Tibial nerve (tissue), 4 donors: ENCODE measurements at regions not wholly inside any gene's neighbourhood (a gene's known extent, or its start where the extent isn't known, plus 50 kb on each side); places are given as distances from the start of the nearest gene placed in this dataset.

ENCODE experiments used
- DNase-seq, 2 donors: peaks; one replicate each; pipeline ENCODE4 v3.0.0-alpha.2; 2019; ENCODE audit warnings: low spot score in 2 of 2
- H3K27ac ChIP-seq, 4 donors: fragments of 200-600 bp; sonication (generic) in 3 of 4; one replicate each; pipeline ENCODE4 v1.5.1; 2017 to 2019; ENCODE audit warnings: mild to moderate bottlenecking in 1 of 4
- H3K27me3 ChIP-seq, 2 donors: fragments of 200-600 bp; sonication (generic) in 1 of 2; one replicate each; pipeline versions ENCODE4 v1.5.1 to v1.6.0; 2017 to 2019
- H3K36me3 ChIP-seq, 3 donors: fragments of 200-600 bp; sonication (generic); one replicate each; pipeline ENCODE4 v1.5.1; 2018 to 2019
- H3K4me1 ChIP-seq, 4 donors: fragments of 200-600 bp; sonication (generic) in 3 of 4; one replicate each; pipeline ENCODE4 v1.5.1; 2017 to 2019
- H3K4me3 ChIP-seq, 4 donors: fragments of 200-600 bp; sonication (generic) in 3 of 4; one replicate each; pipeline ENCODE4 v1.5.1; 2017 to 2019; ENCODE audit warnings: mild to moderate bottlenecking in 1 of 4, moderate library complexity in 1 of 4
- H3K9me3 ChIP-seq, 4 donors: fragments of 200-600 bp; sonication (generic) in 3 of 4; one replicate each; pipeline ENCODE4 v1.5.1; 2017 to 2019
- EP300 ChIP-seq, 2 donors: sonication (generic); formaldehyde crosslinking; IDR thresholded peaks; one replicate each; pipeline ENCODE4 v1.6.1; 2017; ENCODE audit warnings: antibody characterized with exemption in 2 of 2, mild to moderate bottlenecking in 1 of 2
- POLR2A ChIP-seq, 2 donors: fragments of 450-650 bp; IDR thresholded peaks; one replicate each; pipeline ENCODE4 v1.6.1; 2017; ENCODE audit warnings: antibody characterized with exemption in 2 of 2, mild to moderate bottlenecking in 2 of 2, moderate library complexity in 2 of 2
- WGBS, 2 donors: methylation state at CpG; one replicate each; pipeline ENCODE4 v1.1.5; 2018; 5-methylcytosine and 5-hydroxymethylcytosine counted together
- TF ChIP-seq, protein P1 (sequence below), 5 experiments: fragments of 200-600 bp in 3 of 5; fragments of 450-650 bp in 2 of 5; sonication (generic) in 3 of 5; IDR thresholded peaks; one replicate each; pipeline ENCODE4 v1.5.1; 2016 to 2019; ENCODE audit warnings: antibody characterized with exemption in 5 of 5, mild to moderate bottlenecking in 3 of 5, moderate library complexity in 2 of 5

DNA sequence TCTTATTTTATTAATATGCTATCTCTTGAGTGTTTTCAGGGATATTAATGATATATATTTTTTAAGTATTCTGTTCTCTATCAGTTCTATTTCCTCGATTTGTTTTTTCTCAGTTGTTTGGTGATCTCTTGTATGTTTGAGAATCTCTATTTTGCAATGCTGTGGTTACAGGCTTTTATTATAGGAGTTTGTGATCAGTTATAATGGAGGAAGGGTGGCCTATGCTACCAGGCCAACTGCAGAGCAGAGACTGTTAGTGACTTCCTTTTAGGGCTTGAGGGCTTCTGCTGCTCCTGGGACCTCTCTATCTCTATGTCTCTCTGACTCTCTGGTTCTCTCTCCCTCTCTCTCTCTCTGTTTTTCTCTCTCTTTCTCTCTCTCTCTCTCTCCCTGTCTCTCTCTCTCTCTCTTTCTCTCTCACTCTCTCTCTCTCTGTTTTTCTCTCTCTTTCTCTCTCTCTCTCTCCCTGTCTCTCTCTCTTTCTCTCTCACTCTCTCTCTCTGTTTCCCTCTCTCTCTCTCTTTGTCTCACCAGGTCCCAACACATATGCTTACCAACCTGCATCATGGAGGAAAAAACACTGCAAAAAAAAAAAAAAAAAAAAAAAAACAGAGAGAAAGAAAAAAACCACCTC, 69.4 kb upstream of the CAV2 start:
- no peak for DNase-seq
- WGBS, 2 donors: 90 to 96% methylated on average over 1 of the region's 1 CpG

DNA sequence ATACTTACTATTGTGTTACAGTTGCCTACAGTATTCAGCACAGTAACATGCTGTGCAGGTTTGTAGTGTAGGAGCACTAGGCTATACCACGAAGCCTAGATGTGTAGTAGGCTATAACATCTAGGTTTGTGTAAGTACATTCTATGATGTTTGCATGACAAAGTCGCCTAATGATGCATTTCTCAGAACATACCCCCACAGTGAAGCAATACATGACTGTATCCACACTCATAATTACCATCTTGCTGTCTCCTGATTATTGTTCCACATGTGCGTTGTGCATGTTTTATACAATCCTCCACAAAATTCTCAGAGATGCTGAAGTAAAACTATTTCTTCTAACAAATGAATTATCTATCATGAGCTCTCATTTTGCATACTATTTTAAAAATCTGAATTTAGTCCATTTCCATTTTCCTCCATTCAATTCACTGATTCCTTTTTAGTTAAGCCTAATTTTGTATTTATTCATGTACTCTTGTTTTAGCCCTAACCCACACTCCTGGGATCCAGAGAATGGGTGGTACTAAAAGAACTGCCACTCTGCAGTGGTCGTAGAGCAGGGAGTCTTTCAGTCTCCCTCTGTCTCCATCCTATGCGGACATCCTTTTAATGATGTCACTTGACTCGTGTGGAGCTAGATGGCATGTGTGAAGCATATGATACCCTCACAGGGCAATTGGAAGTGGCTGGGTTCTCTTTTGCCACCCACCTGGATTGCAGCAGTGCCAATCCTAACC, 67.6 kb upstream of the CAV2 start:
- Histone ChIP-seq H3K27me3 (no peaks in the 10 kb centered on the region), H3K36me3 (no peaks in the 10 kb centered on the region), H3K4me1 (peaks cover 0 to 26% (median 0%) of the 10 kb centered on the region in 4 donors), H3K9me3 (peaks cover 0 to 5% (median 0%) of the 10 kb centered on the region in 4 donors), H3K27ac (no peak overlapping the region), H3K4me3 (no peak overlapping the region)
- TF ChIP-seq, protein P1, sequence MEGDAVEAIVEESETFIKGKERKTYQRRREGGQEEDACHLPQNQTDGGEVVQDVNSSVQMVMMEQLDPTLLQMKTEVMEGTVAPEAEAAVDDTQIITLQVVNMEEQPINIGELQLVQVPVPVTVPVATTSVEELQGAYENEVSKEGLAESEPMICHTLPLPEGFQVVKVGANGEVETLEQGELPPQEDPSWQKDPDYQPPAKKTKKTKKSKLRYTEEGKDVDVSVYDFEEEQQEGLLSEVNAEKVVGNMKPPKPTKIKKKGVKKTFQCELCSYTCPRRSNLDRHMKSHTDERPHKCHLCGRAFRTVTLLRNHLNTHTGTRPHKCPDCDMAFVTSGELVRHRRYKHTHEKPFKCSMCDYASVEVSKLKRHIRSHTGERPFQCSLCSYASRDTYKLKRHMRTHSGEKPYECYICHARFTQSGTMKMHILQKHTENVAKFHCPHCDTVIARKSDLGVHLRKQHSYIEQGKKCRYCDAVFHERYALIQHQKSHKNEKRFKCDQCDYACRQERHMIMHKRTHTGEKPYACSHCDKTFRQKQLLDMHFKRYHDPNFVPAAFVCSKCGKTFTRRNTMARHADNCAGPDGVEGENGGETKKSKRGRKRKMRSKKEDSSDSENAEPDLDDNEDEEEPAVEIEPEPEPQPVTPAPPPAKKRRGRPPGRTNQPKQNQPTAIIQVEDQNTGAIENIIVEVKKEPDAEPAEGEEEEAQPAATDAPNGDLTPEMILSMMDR (IDR thresholded peaks at IDR 0.05): no peak
- TF ChIP-seq POLR2A (IDR thresholded peaks at IDR 0.05): no peak
- TF ChIP-seq EP300 (IDR thresholded peaks at IDR 0.05): no peak
- WGBS, 2 donors: 92 to 99% methylated on average over 6 of the region's 6 CpGs
- no peak for DNase-seq

More for the DNA sequence above, 69.4 kb upstream of the CAV2 start:
- Histone ChIP-seq H3K4me3 (no peak overlapping the region), H3K9me3 (peaks cover 0 to 5% (median 0%) of the 10 kb centered on the region in 4 donors), H3K27me3 (no peaks in the 10 kb centered on the region), H3K27ac (no peak overlapping the region), H3K4me1 (peaks cover 0 to 24% (median 0%) of the 10 kb centered on the region in 4 donors), H3K36me3 (no peaks in the 10 kb centered on the region)
- TF ChIP-seq POLR2A (IDR thresholded peaks at IDR 0.05) (no peak), EP300 (IDR thresholded peaks at IDR 0.05) (no peak)
- TF ChIP-seq, protein P1 (IDR thresholded peaks at IDR 0.05): no peak

DNA sequence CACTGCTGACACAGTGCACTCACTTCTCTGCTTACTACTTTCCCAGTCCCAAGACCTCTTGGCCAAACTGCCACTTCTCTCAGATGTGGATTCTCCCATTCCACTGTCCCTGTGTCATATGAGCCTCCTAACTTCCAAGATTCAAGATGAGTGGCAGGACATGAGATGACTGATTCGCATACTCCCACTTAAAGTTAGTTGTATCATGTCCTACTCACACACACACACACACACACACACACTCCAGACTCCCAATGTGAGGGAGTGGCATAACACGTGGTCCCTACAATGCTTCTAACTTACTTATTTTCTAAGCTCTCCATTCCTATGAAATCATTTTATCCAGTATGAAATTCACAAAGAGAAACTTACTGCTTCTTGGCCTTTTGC, 67.0 kb upstream of the CAV2 start:
- H3K9me3 ChIP-seq: peaks cover 0 to 5% (median 0%) of the 10 kb centered on the region in 4 donors
- H3K36me3 ChIP-seq: no peaks in the 10 kb centered on the region
- peak overlapping the region in 2 of 4 donors; percentile 31 to 57 for H3K27ac ChIP-seq
- no peaks in the 10 kb centered on the region for H3K27me3 ChIP-seq
- no peak for DNase-seq
- H3K4me1 ChIP-seq: peaks cover 0 to 26% (median 0%) of the 10 kb centered on the region in 4 donors
- TF ChIP-seq POLR2A (IDR thresholded peaks at IDR 0.05) (no peak), EP300 (IDR thresholded peaks at IDR 0.05) (no peak)
- TF ChIP-seq, protein P1 (IDR thresholded peaks at IDR 0.05): no peak
- 52 to 65% methylated on average over 2 of the region's 2 CpGs for WGBS, 2 donors
- H3K4me3 ChIP-seq: no peak overlapping the region

- H3K4me1 ChIP-seq: peaks cover 0 to 26% (median 0%) of the 10 kb centered on the region in 4 donors
- H3K36me3 ChIP-seq: no peaks in the 10 kb centered on the region
- TF ChIP-seq, protein P1 (IDR thresholded peaks at IDR 0.05): no peak
- TF ChIP-seq EP300 (IDR thresholded peaks at IDR 0.05) (no peak), POLR2A (IDR thresholded peaks at IDR 0.05) (no peak)
- peak overlapping the region in 2 of 4 donors; percentile 31 to 57 for H3K27ac ChIP-seq
- 73 to 88% methylated on average over 1 of the region's 1 CpG for WGBS, 2 donors
- no peaks in the 10 kb centered on the region for H3K27me3 ChIP-seq
- no peak for DNase-seq
- H3K9me3 ChIP-seq: peaks cover 0 to 4% (median 0%) of the 10 kb centered on the region in 4 donors
- no peak overlapping the region for H3K4me3 ChIP-seq
Observed at GRCh38 chr7:116433246-116433645, 66.3 kb upstream of the CAV2 start.

DNA sequence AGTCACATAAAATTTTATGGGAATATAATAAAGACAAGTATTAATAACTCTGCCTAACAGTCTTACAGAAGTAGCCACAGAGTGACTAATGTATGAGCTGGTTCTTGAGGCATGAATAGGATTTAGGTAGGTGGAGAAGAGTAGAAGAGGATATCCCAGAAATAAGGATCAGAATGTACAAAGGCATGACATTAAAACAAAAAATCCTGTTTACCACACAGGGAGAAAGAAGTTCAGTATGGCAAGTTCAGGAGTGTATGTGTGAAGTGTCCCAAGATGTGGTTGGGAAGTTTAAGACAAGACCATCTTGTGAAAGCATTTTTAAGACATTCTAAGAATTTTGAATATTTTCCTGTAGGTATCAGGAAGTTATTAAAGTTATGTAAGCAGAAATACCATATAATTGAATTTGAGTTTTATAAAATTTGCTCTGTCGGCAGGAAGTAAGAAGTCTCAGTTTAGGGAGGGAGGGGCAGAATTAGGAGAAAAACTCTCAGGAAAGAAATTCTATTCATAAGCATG, 64.7 kb upstream of the CAV2 start:
- DNase-seq: no peak
- Histone ChIP-seq H3K27me3 (no peaks in the 10 kb centered on the region), H3K4me3 (no peak overlapping the region), H3K27ac (peak overlapping the region in 1 of 4 donors; percentile 21), H3K36me3 (no peaks in the 10 kb centered on the region), H3K9me3 (no peaks in the 10 kb centered on the region), H3K4me1 (peaks cover 0 to 29% (median 0%) of the 10 kb centered on the region in 4 donors)
- TF ChIP-seq, protein P1 (IDR thresholded peaks at IDR 0.05): no peak
- no peak for TF ChIP-seq POLR2A (IDR thresholded peaks at IDR 0.05)
- no peak for TF ChIP-seq EP300 (IDR thresholded peaks at IDR 0.05)
- 49 to 50% methylated on average over 1 of the region's 1 CpG for WGBS, 2 donors
